Testis (tissue), 2 donors: ENCODE measurements at regions not wholly inside any gene's neighbourhood (a gene's known extent, or its start where the extent isn't known, plus 50 kb on each side); places are given as distances from the start of the nearest gene placed in this dataset.

Experiments used
- POLR2A ChIP-seq: fragments of 450-650 bp; IDR thresholded peaks from one replicate; pipeline ENCODE4 v1.6.1; 2017; ENCODE audit warnings: antibody characterized with exemption, mild to moderate bottlenecking, moderate library complexity
- TF ChIP-seq, protein P1 (sequence below), 3 experiments: fragments of 450-650 bp in 2 of 3; fragments of 200-600 bp in 1 of 3; sonication (generic) in 1 of 3; IDR thresholded peaks; one replicate each; pipeline ENCODE4 v1.5.1; 2016 to 2019; ENCODE audit warnings: antibody characterized with exemption in 3 of 3, mild to moderate bottlenecking in 2 of 3, moderate library complexity in 1 of 3

DNA sequence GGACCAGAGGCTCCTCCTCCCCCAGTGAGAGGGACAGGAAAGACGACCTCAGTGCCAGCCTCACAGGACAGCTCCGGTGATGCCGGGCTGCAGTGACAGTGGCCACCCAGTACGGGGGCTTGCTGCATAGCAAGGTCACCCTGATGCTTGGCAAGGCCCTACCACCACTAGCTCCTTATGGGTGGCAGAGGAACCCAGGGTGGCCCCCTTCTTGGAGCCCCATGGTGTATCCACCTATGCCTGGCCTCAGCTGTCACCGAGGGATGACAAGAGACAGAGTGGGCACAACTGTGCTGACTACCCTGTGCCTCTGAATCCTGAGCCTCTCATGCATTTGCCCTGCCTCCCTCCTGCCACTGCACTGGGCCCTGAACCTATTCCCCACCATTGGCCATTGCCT lies 809.2 kb downstream of the TBC1D22A start:
- TF ChIP-seq, protein P1, sequence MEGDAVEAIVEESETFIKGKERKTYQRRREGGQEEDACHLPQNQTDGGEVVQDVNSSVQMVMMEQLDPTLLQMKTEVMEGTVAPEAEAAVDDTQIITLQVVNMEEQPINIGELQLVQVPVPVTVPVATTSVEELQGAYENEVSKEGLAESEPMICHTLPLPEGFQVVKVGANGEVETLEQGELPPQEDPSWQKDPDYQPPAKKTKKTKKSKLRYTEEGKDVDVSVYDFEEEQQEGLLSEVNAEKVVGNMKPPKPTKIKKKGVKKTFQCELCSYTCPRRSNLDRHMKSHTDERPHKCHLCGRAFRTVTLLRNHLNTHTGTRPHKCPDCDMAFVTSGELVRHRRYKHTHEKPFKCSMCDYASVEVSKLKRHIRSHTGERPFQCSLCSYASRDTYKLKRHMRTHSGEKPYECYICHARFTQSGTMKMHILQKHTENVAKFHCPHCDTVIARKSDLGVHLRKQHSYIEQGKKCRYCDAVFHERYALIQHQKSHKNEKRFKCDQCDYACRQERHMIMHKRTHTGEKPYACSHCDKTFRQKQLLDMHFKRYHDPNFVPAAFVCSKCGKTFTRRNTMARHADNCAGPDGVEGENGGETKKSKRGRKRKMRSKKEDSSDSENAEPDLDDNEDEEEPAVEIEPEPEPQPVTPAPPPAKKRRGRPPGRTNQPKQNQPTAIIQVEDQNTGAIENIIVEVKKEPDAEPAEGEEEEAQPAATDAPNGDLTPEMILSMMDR (IDR thresholded peaks at IDR 0.05): no peak
- no peak for TF ChIP-seq POLR2A
